Brain pericyte (primary cell): ENCODE measurements at regions not wholly inside any gene's neighbourhood (a gene's known extent, or its start where the extent isn't known, plus 50 kb on each side); places are given as distances from the start of the nearest gene placed in this dataset.
"Not testable (repeated sequence)": the region's sequence is repeated elsewhere in the genome, so short reads cannot be mapped to it uniquely, and the experiment has no call there.

Source experiments
- DNase-seq: peaks from one replicate; pipeline ENCODE4 v3.0.0-alpha.2; 2012; ENCODE audit warnings: low read depth, low spot score

DNA sequence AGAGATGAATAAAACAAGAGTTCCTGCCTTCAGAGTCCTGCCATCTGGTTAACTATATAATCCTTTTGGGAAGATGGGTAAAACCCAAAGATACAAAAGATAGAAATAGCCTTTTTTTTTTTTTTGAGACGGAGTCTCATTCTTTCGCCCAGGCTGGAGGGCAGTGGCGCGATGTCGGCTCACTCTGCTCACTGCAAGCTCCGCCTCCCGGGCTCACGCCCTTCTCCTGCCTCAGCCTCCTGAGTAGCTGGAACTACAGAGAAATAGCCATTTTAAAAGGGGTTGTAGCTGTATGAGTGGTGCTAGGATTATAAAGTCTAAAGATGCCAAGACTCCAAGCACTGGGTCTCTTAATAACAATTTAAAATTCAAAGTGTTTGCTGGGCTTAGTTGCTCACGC is 97.2 kb downstream of the KDR start:
- no peak for DNase-seq

DNA sequence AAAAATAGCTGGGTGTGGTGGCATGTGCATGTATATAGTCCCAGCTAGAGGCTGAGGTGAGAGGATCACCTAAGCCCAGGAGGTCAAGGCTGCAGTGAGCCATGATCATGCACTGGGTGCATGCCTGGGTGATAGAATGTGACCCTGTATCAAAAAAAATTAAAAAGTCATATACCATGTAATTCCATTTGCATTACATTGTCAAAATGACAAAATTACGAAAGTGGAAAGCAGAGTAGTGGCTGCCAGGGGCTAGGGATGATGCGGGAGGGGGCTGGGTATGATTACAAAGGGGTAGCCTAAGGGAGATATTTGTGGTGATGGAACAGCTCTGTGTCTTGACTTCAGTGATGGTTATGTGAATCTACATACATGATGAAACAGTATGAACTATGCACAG is 97.8 kb downstream of the KDR start:
- DNase-seq = no peak

DNA sequence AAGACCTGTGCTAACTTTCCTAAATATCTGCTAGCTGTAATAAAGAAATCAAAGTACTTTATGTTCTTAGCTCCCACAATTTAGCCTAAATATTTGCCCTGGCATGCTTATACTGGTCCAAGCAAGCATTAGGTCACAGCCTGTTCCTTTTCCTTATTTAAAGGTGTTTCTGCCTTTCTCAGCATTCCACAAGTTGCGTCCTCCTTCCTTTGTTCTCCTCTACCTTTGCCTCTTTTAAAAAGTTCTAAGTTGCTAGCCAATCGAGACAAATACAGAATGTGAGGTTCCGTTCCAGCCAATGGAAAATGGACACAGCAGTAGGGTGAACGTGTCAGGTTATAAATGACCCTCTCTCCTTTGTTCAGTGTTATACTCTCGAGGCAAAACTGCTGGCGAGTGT is 99.9 kb downstream of the KDR start:
- not testable (repeated sequence) for DNase-seq

DNA sequence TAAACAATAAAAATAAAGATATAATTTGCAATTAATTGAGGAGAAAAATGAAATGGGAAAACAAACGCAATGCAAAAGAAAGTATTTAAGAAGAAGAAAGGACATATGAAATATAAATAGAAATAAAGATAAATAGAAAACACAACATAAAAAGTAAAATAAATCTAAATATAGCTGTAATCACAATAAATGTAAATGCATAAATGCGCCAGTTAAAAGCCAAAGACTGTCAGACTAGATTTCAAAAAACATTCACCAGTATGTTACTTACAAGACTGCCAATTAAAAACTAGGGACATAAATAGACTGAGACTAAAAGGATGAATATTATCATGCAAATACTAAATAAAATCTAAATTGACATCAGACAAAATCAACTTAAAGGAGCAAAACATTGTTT is 102.4 kb downstream of the KDR start:
- no peak for DNase-seq

DNA sequence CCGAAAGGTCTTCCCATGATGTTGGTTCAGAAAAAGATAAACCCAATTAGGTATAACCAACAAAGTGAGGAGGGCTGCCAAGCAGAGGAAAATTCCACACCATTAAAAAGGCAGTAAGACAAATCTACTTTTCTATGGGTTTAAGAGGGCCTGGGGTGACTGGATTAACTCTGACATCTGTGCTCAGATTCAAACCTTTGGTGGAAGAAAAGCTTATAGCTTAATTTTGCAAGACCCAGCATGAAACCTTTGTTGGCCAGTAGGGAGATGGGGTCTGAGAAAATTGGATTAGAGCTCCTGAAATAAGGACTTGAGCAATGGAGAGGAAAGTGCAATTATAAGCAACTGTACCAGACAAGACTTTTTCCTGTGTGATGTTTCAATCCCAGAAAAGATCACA is 104.2 kb downstream of the KDR start:
- DNase-seq = no peak

DNA sequence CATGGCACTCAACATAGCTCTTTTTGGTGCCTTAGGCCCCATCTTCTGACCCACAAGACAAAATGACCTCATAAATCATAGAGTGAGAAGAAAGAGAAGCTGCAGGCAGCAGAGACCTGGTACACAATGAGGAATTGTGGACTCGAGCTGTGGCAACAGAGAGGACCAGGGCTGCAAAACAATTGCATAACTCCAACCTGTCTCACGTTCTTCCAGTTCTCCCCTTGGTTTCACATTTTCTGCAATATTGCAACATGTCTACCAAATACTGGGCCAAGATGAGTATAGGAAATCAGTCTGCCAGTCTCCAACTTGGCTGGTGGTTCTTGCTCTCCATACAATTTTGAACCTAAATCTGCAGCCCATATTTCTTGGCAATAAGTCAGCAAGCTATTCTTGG is 105.3 kb downstream of the KDR start:
- no peak for DNase-seq

DNA sequence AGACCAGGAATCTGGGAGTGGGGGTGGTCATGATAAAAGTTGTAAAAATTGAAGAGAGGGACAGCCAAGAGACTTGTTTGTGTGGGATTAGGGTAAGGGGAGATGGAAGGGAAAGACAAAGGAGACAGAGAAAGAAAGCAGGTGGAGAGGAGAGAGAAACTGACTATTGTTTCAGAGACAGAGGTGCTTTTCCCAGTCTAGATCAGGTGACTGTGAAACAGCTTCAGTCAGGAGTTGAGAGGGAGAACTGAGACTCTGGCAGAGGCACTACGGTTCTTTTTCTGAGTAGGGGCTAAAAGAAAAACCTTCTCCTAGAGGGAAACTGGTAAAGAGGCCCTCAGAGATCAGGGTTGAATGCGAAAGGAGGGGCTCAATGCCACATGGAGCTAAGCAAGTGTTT is 106.4 kb downstream of the KDR start:
- DNase-seq = no peak

DNA sequence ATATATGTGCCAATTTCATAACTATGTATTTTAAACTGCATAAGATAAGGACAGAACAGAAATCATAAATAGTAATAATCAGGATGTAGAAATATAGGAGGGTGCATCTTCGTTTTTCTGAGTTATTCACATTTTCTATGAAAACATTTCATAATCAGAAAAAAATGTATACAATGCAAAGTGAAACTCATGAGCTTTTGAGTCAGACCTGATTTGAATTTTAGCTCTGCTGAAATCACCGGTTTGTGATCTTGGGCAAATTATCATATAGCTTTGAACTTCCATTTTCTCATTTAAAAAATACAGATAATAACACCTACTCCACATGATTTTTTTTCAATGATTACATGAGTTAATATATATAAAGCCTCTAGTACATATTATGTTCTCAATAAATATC is 106.9 kb downstream of the KDR start:
- no peak for DNase-seq

DNA sequence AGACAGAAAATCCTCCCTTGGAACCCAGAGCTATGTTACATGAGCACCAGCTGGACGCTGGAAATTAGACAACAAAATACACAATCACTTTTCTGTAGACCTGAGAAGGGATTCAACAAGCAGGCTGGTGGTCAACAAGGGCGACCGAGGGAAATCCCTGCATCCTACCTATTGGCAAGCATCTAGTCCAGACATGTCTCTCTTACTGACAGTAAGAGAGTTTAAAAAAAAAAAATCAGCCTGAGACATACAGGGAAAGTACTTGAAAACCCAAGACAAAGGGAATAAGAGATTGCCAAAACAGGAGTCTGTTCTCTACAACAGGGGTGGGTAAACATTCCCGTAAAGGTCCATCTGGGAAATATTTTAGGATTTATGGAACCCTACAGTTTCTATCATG is 108.0 kb downstream of the KDR start:
- no peak for DNase-seq

DNA sequence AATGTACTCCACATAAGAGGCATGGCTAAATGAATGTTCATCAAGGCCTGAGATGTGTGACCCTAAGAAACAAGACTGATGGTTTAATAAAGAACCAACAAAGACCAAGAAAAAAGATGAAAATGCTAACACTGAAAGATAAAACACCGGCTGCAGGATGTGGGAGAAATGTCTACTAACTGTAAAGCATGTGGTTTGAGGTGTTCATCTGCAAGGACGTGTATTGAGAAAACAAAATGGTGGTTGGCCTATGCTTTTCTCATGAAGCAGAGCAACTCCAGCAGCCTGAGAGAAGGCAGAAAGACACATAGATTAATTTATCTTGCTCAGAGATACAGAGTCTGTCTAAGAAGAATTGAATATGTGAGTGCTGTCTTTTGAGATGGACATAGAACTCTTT is 109.3 kb downstream of the KDR start:
- no peak for DNase-seq

DNA sequence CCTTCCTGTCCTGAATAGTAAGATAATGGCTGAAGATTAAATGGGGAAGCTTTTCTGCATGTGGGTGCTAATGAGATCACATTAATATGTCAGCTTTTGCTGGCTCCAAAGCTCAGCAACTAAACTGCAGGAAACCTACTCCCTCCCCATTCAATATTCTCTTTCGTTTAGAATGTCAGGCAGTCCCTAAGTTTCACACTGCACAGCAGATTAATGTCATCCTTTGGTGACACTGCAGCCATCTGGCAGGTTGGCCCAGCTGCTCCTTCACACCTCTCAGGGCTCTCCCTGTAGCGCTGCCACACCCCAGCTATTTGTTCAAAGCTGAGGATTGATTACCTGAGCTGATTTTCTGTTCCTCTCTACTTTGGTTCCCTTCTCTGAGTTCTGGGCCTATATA is 110.5 kb downstream of the KDR start:
- no peak for DNase-seq

DNA sequence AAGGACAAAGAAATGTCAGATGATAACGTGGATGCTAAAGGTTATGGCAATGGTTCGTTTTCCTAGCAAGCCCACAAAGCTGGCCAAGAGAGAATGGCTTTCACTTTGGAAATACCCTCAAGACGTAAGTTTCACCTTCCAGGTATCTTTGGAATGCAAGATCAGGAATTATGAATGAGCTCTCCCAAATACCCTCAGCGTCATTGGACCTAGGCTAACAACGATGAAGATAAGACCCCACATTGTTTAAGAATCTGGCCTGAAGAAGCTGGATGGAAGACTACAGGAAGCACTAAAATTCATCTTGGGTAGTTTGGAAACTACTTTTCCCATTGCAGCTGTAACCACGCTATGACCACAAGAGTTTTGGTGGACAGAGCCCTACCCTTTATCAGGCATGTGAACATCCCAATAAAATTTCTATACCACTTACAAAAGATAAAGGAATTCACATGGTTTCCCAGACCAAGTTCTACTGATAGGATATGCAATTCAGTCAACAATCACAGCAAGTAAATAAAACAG is 111.9 kb downstream of the KDR start:
- no peak for DNase-seq

DNA sequence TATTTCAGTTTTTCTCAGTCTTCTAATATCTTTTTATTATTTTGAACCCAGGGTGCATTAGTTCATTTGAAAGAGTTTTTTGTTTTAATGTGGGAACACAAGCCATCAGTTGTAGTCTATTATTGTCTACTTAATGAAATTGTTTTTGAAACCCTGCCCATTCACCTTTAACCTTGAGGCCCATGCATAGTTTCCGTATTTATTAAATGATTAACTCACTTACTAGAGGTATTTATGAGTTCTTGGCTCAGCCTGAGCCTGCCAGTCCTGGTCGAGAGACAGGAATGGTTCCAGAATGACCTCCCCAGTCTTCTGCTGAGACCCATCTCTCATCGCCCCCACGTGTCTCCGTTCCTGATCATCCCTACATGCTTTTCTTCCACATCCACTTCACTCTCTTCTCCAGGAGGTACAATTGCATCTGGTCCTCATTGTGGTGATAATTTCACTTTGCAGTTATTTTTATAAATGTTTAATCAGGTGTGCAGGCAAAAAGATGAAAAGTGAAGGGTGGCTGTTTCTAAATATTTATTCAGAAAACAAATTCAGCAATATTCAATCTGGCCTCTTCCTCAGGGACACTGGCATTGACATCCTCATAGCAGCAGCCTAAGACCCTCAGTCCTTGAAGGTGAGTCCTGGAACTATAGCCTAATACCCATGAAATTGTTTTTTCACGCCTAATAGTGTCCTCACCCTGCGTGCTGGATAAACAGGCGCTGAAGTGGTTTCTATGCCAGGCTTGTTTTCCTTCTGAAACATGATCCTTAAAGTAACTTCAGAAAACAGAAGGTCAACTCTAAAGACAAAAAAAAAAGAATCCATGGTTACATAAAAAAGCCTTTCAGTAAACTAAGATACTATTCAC is 112.8 kb downstream of the KDR start:
- DNase-seq = peak; percentile 33

DNA sequence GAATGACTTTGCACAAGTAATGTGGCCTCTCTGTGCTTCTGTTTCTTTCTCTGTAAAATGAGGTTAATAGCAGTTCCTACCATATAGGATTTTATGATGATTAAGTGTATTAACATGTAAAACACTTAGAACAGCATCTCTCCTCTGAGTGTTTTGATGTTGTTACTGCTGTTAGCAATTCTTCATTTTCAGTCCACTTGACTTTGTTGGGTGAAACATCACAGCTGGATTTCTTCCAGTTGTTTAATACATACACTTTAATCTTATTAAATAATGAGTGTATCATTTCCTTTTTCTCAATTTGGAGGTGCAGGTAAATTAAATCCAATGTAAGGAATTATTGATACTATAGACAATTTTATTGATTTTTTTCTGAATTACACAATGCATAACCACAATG is 113.6 kb downstream of the KDR start:
- no peak for DNase-seq

DNA sequence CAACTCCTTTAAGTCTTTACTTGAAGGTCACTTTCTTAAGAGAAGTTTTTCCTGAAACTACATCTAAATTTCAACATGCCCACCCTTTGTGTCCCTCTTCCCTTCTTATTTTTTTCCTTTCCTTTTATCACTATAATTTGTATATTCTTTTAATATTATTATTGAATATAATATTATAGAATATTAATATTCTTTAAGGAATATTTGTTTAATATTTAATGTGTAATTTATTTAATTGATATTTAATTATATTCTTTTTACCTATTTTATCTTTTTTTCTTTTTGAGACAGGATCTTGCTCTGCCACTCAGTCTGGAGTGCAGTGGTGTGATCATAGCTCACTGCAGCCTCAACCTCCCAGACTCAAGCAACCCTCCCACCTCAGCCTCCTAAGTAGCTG is 114.8 kb downstream of the KDR start:
- DNase-seq = no peak

DNA sequence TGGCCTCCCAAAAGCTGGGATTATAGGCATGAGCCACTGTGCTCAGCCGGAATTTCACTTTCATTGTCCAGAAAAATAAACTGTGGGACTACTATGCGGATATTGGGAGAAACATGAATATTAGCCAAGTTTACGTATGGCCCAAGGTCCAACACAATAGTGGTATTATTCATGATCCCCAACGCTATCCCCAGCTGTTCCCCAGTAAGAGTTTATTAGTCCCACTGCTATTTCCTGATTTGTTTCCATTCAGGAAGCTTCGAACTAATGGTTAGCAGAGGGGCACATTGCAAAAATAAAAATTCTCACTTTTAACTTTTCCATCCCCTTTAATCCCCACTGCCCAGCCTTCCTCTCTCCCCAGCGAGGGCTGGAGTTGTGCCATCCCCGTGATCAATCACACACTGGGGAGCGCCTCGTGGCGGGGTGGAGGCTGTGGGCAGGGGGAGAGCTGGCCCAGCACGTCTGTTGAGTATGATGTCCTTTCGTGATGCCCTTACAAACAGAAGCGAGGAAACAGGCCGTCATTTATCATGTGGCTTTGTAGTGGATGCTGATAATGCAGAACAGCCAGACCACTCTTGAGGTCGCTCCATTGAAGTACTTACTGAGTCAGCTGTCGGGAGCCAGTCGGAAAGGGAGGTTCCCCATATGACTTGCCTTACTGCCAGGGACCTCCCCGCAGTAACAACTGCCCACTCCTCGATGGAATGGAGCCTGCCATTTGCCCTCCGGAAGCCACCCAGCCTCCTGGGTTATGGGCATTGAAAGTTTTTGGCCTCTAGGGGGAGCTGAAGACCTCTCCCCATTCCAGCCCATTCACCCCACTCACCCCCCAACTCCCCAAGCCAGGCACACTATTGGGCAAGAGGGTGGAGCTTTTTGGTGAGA is 117.0 kb downstream of the KDR start:
- DNase-seq = no peak

DNA sequence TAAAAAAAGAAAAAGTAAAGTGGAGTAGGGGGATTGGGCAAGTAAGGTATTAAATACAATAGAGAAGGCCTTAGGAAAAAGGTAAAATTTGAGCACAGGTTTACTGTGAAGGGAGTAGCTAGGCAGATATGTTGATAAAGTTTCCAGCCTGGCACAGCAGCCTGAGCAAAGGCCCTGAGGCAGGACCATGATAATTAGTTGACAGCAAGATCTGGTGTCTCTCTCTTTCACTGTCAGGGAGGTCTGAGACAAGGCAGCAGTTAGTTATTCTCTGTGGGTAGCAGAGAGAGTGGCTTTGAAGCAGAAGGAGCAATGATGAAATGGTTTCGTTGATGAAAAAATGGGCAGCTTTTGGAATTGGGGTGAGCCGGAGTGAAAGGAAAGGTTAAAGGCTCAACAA is 119.5 kb downstream of the KDR start:
- DNase-seq = no peak

DNA sequence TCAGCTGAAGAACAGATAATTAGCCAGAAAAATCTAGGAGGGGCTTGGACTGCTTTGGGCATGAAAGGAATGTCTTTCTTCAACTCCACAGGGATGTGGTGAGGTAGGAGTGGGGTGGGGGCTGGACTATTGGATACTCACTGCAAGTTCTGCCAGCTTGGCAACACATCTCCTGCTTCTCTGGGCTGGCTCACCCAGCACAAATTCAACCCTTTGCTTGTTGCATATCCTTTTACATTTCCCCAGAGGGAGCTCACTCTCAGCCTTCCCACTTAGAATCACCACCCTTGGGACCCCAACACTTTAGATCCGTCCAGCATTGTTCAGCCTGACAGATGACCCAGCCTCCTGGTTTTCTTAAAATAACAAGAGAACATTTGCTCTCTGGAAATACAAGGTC is 120.6 kb downstream of the KDR start:
- DNase-seq = no peak

DNA sequence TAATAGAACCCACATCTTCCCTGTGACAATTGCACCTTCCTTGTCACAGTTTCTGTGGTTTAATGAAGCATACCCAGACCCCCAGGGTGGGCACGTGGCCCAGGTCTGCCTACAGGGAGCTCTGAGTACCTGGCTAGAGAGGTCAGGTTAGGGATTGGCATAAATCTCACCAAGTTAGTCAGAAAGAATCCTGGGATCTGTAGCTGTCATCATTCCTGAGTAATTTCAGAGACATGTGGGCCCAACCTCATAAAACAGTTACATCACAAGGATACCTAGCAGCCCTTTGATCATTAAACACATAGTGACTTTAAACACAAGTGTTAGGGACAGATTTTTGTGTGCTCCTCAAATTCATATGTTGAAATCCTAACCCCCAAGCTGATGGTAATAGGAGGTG is 123.0 kb downstream of the KDR start:
- DNase-seq = no peak

DNA sequence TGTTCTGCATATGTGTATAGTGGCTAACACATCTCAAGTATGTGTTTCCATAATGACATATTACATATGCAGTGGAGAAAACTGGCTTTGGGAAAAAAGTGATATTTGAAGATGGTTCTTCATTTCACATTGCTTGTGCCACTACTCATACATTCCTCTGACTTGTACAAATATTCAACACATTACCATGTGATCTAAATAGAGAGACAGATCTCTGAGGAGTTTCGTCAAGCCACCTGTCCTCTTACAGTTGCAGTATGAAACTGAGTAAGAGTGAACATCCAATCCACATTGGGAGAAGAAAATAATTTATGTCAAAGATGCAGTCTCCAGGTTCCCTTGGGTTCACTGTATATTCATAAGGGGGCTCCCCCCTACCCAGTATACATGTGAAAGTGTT is 123.9 kb downstream of the KDR start:
- DNase-seq = no peak

DNA sequence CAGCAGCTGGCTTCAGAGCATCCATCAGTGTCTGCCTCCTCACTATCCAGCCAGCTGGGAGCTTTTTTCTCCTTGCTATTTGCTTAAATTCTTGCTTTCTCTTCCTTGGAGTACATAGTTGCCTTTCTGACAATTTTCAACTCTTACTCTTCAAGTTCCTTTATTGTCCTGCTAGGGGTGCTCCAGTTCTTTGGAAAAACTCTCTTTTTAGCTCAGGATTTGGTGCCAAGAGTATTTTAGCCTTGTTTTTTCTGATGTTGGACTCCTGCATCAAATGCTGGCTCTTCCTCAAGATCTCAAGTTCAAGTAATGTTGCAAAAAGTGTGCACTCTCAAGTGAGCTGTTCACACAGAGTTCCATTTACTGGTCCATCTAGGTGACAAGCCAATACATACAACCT is 126.4 kb downstream of the KDR start:
- DNase-seq = peak; percentile 24

DNA sequence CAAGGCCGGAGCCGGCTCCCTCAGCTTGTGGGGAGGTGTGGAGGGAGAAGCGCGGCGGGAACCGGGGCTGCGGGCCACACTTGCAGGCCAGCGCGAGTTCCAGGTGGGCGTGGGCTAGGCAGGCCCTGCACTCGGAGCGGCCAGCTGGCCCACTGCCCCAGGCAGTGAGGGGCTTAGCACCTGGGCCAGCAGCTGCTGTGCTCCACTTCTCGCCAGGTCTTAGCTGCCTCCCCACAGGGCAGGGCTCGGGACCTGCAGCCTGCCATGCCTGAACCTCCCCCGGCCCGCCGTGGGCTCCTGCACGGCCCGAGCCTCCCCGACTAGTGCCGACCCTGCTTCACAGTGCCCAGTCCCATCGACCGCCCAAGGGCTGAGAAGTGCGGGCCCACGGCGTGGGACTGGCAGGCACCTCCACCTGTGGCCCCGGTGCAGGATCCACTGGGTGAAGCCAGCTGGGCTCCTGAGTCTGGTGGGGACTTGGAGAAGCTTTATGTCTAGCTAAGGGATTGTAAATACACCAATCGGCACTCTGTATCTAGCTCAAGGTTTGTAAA is 131.8 kb downstream of the KDR start:
- not testable (repeated sequence) for DNase-seq
